H1 (cell line): ENCODE measurements at regions not wholly inside any gene's neighbourhood (a gene's known extent, or its start where the extent isn't known, plus 50 kb on each side); places are given as distances from the start of the nearest gene placed in this dataset.

Experiments used
- CTCF ChIA-PET: fragments of 300-600 bp; sonication (Branson Sonifier 250); formaldehyde crosslinking; loops from one replicate; lab custom pipeline; 2021; ENCODE audit not compliant: partially characterized antibody; lab: Charles Lee
- POLR2A ChIA-PET: fragments of 300-600 bp; sonication (Branson Sonifier 250); formaldehyde crosslinking; loops from one replicate; lab custom pipeline; 2021; ENCODE audit warnings: inconsistent platforms; ENCODE audit not compliant: partially characterized antibody; lab: Charles Lee
- DNase-seq, 2 experiments: peaks; one replicate each; pipeline versions ENCODE4 v3.0.0 to v3.0.0-alpha.2; 2010 to 2022; ENCODE audit warnings: low spot score in 2 of 2, low read depth in 1 of 2, mixed read lengths in 1 of 2
- FAIRE-seq: peaks from 2 replicates; lab custom pipeline; 2011; peaks lifted over from hg19 to GRCh38; lab: Jason Lieb, UNC
- H2AFZ ChIP-seq: 2 replicates; pipeline ENCODE4 v1.8.1; 2012; ENCODE audit warnings: low read length, inconsistent platforms
- H2AK5ac ChIP-seq: 2 replicates; pipeline ENCODE4 v1.6.1; 2013; ENCODE audit warnings: low read depth, low read length
- H2BK120ac ChIP-seq: replicated peaks from 2 replicates; pipeline ENCODE3; 2013; ENCODE audit warnings: low read depth, low read length, inconsistent platforms
- H2BK12ac ChIP-seq: 2 replicates; pipeline ENCODE4 v1.6.1; 2013; ENCODE audit warnings: low read depth, low read length
- H2BK15ac ChIP-seq: 2 replicates; pipeline ENCODE4 v1.6.1; 2013; ENCODE audit warnings: low read length
- H2BK20ac ChIP-seq: 2 replicates; pipeline ENCODE4 v1.6.1; 2013; ENCODE audit warnings: low read length
- H2BK5ac ChIP-seq: 2 replicates; pipeline ENCODE4 v1.6.1; 2013; ENCODE audit warnings: low read depth, low read length
- H3K14ac ChIP-seq: 2 replicates; pipeline ENCODE4 v1.6.1; 2013; ENCODE audit warnings: inconsistent platforms; ENCODE audit not compliant: insufficient read length
- H3K18ac ChIP-seq: 2 replicates; pipeline ENCODE4 v1.6.1; 2013; ENCODE audit warnings: low read length; ENCODE audit errors: extremely low read depth
- H3K23ac ChIP-seq: 2 replicates; pipeline ENCODE4 v1.6.1; 2013; ENCODE audit warnings: inconsistent platforms; ENCODE audit not compliant: insufficient read length
- H3K23me2 ChIP-seq: 2 replicates; pipeline ENCODE4 v1.6.1; 2013; ENCODE audit warnings: low read depth, low read length
- H3K27ac ChIP-seq: 2 replicates; pipeline ENCODE4 v1.6.1; 2011; ENCODE audit warnings: low read depth, low read length, inconsistent platforms
- H3K27me3 ChIP-seq, 4 experiments: replicated peaks in 1 of 4; 1 replicate in 1 of 4; 2 replicates in 3 of 4; pipeline versions ENCODE4 v1.6.1 to v1.8.1; 2011 to 2013; ENCODE audit warnings: low read length in 3 of 4, mild to moderate bottlenecking in 3 of 4, inconsistent platforms in 2 of 4, mixed read lengths in 2 of 4, moderate library complexity in 1 of 4; ENCODE audit not compliant: control insufficient read depth in 3 of 4, insufficient read depth in 3 of 4; ENCODE audit errors: extremely low read depth in 1 of 4
- H3K36me3 ChIP-seq, 4 experiments: 2 replicates each; pipeline versions ENCODE4 v1.6.1 to v1.8.1; 2011 to 2013; ENCODE audit warnings: mild to moderate bottlenecking in 4 of 4, low read length in 3 of 4, moderate library complexity in 2 of 4, control low read depth in 1 of 4, inconsistent platforms in 1 of 4; ENCODE audit not compliant: insufficient read depth in 4 of 4, control insufficient read depth in 2 of 4
- H3K4ac ChIP-seq: replicated peaks from 2 replicates; pipeline ENCODE3; 2013; ENCODE audit warnings: low read length, low read depth, mixed read lengths, inconsistent platforms; ENCODE audit not compliant: insufficient read length
- H3K4me1 ChIP-seq, 4 experiments: replicated peaks in 1 of 4; 1 replicate in 1 of 4; 2 replicates in 3 of 4; pipeline versions ENCODE4 v1.6.1 to v1.8.1; 2011 to 2013; ENCODE audit warnings: low read length in 3 of 4, inconsistent platforms in 2 of 4, mixed read lengths in 1 of 4; ENCODE audit not compliant: insufficient read depth in 4 of 4, control insufficient read depth in 3 of 4
- H3K4me2 ChIP-seq, 2 experiments: 2 replicates each; pipeline versions ENCODE4 v1.6.1 to v1.8.1; 2011 to 2013; ENCODE audit warnings: low read depth in 2 of 2, low read length in 2 of 2, control low read depth in 1 of 2, inconsistent platforms in 1 of 2, mild to moderate bottlenecking in 1 of 2; ENCODE audit not compliant: insufficient read depth in 1 of 2
- H3K4me3 ChIP-seq, 4 experiments: fragments of 200-600, 300-600 bp in 1 of 4; sonication (generic), shearing (Covaris generic), sonication (Bioruptor Twin) in 1 of 4; 2 replicates each; pipeline versions ENCODE4 v1.5.1 to v1.8.1; 2011 to 2016; ENCODE audit warnings: low read length in 4 of 4, low read depth in 3 of 4, control low read depth in 2 of 4, inconsistent platforms in 2 of 4, mild to moderate bottlenecking in 2 of 4, mixed read lengths in 1 of 4, moderate library complexity in 1 of 4; ENCODE audit not compliant: insufficient read depth in 2 of 4; ENCODE audit errors: extremely low read depth in 1 of 4
- H3K56ac ChIP-seq: replicated peaks from 2 replicates; pipeline ENCODE3; 2013; ENCODE audit warnings: low read depth, mild to moderate bottlenecking, mixed read lengths, low read length, inconsistent platforms; ENCODE audit not compliant: insufficient read length
- H3K79me1 ChIP-seq: 2 replicates; pipeline ENCODE4 v1.6.1; 2013; ENCODE audit warnings: low read depth, low read length, control low read depth
- H3K79me2 ChIP-seq, 2 experiments: 2 replicates each; pipeline versions ENCODE4 v1.6.1 to v1.8.1; 2012 to 2013; ENCODE audit warnings: low read length in 2 of 2, mild to moderate bottlenecking in 2 of 2, inconsistent platforms in 1 of 2; ENCODE audit not compliant: insufficient read depth in 2 of 2, control insufficient read depth in 1 of 2
- H3K9ac ChIP-seq, 4 experiments: replicated peaks in 1 of 4; 1 replicate in 1 of 4; 2 replicates in 3 of 4; pipeline versions ENCODE4 v1.6.1 to v1.8.1; 2011 to 2013; ENCODE audit warnings: low read depth in 3 of 4, low read length in 3 of 4, control low read depth in 2 of 4, mild to moderate bottlenecking in 2 of 4, moderate library complexity in 2 of 4, inconsistent platforms in 1 of 4; ENCODE audit errors: extremely low read depth in 1 of 4
- H3K9me3 ChIP-seq, 2 experiments: 2 replicates each; pipeline versions ENCODE4 v1.6.1 to v1.8.1; 2012 to 2013; ENCODE audit warnings: mild to moderate bottlenecking in 2 of 2, moderate library complexity in 2 of 2, control low read depth in 1 of 2, inconsistent platforms in 1 of 2, low read depth in 1 of 2, low read length in 1 of 2, mixed read lengths in 1 of 2; ENCODE audit not compliant: insufficient read depth in 2 of 2
- H4K20me1 ChIP-seq, 2 experiments: replicated peaks in 1 of 2; 2 replicates each; pipeline versions ENCODE3 to v1.8.1; 2011 to 2013; ENCODE audit warnings: inconsistent platforms in 2 of 2, low read length in 2 of 2, mild to moderate bottlenecking in 1 of 2; ENCODE audit not compliant: insufficient read depth in 2 of 2, control insufficient read depth in 1 of 2
- H4K5ac ChIP-seq: 2 replicates; pipeline ENCODE4 v1.6.1; 2013; ENCODE audit warnings: low read length, low read depth, mixed read lengths, inconsistent platforms; ENCODE audit not compliant: insufficient read length
- H4K8ac ChIP-seq: 2 replicates; pipeline ENCODE4 v1.8.0; 2013; ENCODE audit warnings: mild to moderate bottlenecking, moderate library complexity, low read length, inconsistent platforms; ENCODE audit not compliant: insufficient read depth; ENCODE audit errors: extremely low read depth
- H4K91ac ChIP-seq: replicated peaks from 2 replicates; pipeline ENCODE3; 2013; ENCODE audit warnings: low read length, mixed read lengths, inconsistent platforms; ENCODE audit not compliant: insufficient read length
- BRCA1 ChIP-seq: IDR thresholded peaks from 2 replicates; pipeline ENCODE4 v1.6.1; 2012; ENCODE audit warnings: low read depth, low read length, improper control_type of control experiment
- CEBPB ChIP-seq: IDR thresholded peaks from 2 replicates; pipeline ENCODE4 v1.6.1; 2012; ENCODE audit warnings: low read depth, low read length
- JUND ChIP-seq: IDR thresholded peaks from 2 replicates; pipeline ENCODE4 v1.6.1; 2011; ENCODE audit warnings: mild to moderate bottlenecking, improper control_type of control experiment, low read length
- NANOG ChIP-seq: IDR thresholded peaks from 2 replicates; pipeline ENCODE4 v1.6.1; 2011; ENCODE audit warnings: low read length, low read depth, mild to moderate bottlenecking, inconsistent platforms; ENCODE audit not compliant: insufficient read depth, poor library complexity, severe bottlenecking
- SP1 ChIP-seq: IDR thresholded peaks from 2 replicates; pipeline ENCODE4 v1.6.1; 2011; ENCODE audit warnings: low read depth, low read length
- SP4 ChIP-seq: IDR thresholded peaks from 2 replicates; pipeline ENCODE4 v1.6.1; 2012; ENCODE audit warnings: low read length, inconsistent platforms
- SUZ12 ChIP-seq: fragments of 200-600 bp; sonication (generic); IDR thresholded peaks from 2 replicates; pipeline ENCODE4 v1.6.1; 2012; ENCODE audit warnings: mild to moderate bottlenecking, inconsistent platforms, low read length, moderate library complexity, mixed read lengths
- TAF1 ChIP-seq: IDR thresholded peaks from 2 replicates; pipeline ENCODE4 v1.6.1; 2011; ENCODE audit warnings: mild to moderate bottlenecking, low read depth, low read length
- ZNF274 ChIP-seq: IDR thresholded peaks from 2 replicates; pipeline ENCODE4 v1.7.0; 2012; ENCODE audit warnings: low read length, borderline replicate concordance; ENCODE audit errors: extremely low read depth
- WGBS, 2 experiments: shearing (Covaris generic) in 1 of 2; methylation state at CpG; one replicate each; pipeline versions ENCODE4 v1.1.6 to v1.1.7; 2013 to 2015; ENCODE audit warnings: low lambda C conversion rate in 2 of 2, mixed read lengths in 2 of 2, inconsistent platforms in 1 of 2, low coverage in 1 of 2, missing lambda C conversion rate in 1 of 2; ENCODE audit not compliant: insufficient replicate concordance in 2 of 2, insufficient coverage in 1 of 2, insufficient read length in 1 of 2; ENCODE audit errors: extremely low coverage in 1 of 2, missing lambda C conversion rate in 1 of 2; 5-methylcytosine and 5-hydroxymethylcytosine counted together

GRCh38 chr6:74969591-74970267, 236.1 kb downstream of the COL12A1 start:
- FAIRE-seq (no peak), DNase-seq (no peak)
- no peak overlapping the region for H2BK12ac ChIP-seq
- ChIA-PET CTCF (interaction anchor here (1.6 kb wide), 1 partner anchor 22 kb away, joined by 3 read pairs; no protein-coding TSS in a partner anchor), POLR2A (no interaction called here)
- H3K79me1 ChIP-seq: no peaks in the 10 kb centered on the region
- H3K23ac ChIP-seq: no peak overlapping the region
- H2AFZ ChIP-seq: no peak overlapping the region
- H2BK15ac ChIP-seq: no peak overlapping the region
- H3K9me3 ChIP-seq: peaks cover 0 to 6% of the 10 kb centered on the region in 2 experiments; a peak in 1 of 4 replicates
- no peaks in the 10 kb centered on the region for H3K36me3 ChIP-seq
- H4K20me1 ChIP-seq: no peaks in the 10 kb centered on the region
- no peak overlapping the region for H2AK5ac ChIP-seq
- no peaks in the 10 kb centered on the region for H3K4me1 ChIP-seq
- no peak overlapping the region for H2BK120ac ChIP-seq
- no peak overlapping the region for H3K56ac ChIP-seq
- TF ChIP-seq SP1 (no peak), BRCA1 (no peak), JUND (no peak), ZNF274 (no peak), SP4 (no peak), TAF1 (no peak), SUZ12 (no peak), NANOG (no peak), CEBPB (no peak)
- no peak overlapping the region for H3K4ac ChIP-seq
- WGBS, 2 experiments: 87% methylated on average over 4 of the region's 4 CpGs; no CpG with 5 or more reads in 1 of the 2 experiments
- no peak overlapping the region for H3K18ac ChIP-seq
- no peak overlapping the region for H3K27ac ChIP-seq
- H3K23me2 ChIP-seq: no peaks in the 10 kb centered on the region
- H3K4me2 ChIP-seq: no peak overlapping the region
- H3K4me3 ChIP-seq: no peak overlapping the region
- H2BK20ac ChIP-seq: no peak overlapping the region
- H2BK5ac ChIP-seq: no peak overlapping the region
- H4K8ac ChIP-seq: no peak overlapping the region
- H3K27me3 ChIP-seq: no peaks in the 10 kb centered on the region
- H3K79me2 ChIP-seq: no peaks in the 10 kb centered on the region
- H4K91ac ChIP-seq: no peak overlapping the region
- H3K14ac ChIP-seq: no peak overlapping the region
- H3K9ac ChIP-seq: no peak overlapping the region
- no peak overlapping the region for H4K5ac ChIP-seq
